ENCODE measurements at regions not wholly inside any gene's neighbourhood (a gene's known extent, or its start where the extent isn't known, plus 50 kb on each side); places are given as distances from the start of the nearest gene placed in this dataset.

- H3K27ac ChIP-seq, result no peak overlapping the region
- H3K36me3 ChIP-seq (ENCODE audit: insufficient read depth, low read length), result no peaks in the 10 kb centered on the region
- no peak for DNase-seq (ENCODE audit: low read depth, low spot score)
- H3K4me3 ChIP-seq, result no peak overlapping the region
- H3K9me3 ChIP-seq (ENCODE audit: low read depth, low read length), result peaks cover 2% of the 10 kb centered on the region; the same call in 1 of the 2 replicates
- TF ChIP-seq FOXP2 (optimal IDR thresholded peaks at IDR 0.05; ENCODE audit: control extremely low read depth, extremely low read length, insufficient read depth) (no peak), EZH2 (IDR thresholded peaks at IDR 0.05) (no peak), POLR2AphosphoS5 (IDR thresholded peaks at IDR 0.05; ENCODE audit: borderline replicate concordance, low read depth, low read length) (no peak)
- H3K9ac ChIP-seq (ENCODE audit: insufficient read length), result no peak overlapping the region
These were observed 892.1 kb upstream of the POU3F3 start for GRCh38 chr2:103961862-103962261.

GRCh38 chr2:103962670-103963069 is 891.2 kb upstream of the POU3F3 start:
- Histone ChIP-seq H3K4me3 (no peak overlapping the region), H3K9ac (ENCODE audit: insufficient read length) (no peak overlapping the region), H3K36me3 (ENCODE audit: insufficient read depth, low read length) (no peaks in the 10 kb centered on the region), H3K9me3 (ENCODE audit: low read depth, low read length) (peaks cover 2% of the 10 kb centered on the region; the same call in 1 of the 2 replicates), H3K27ac (no peak overlapping the region)
- no peak for TF ChIP-seq POLR2AphosphoS5 (IDR thresholded peaks at IDR 0.05; ENCODE audit: borderline replicate concordance, low read depth, low read length)
- TF ChIP-seq FOXP2 (optimal IDR thresholded peaks at IDR 0.05; ENCODE audit: control extremely low read depth, extremely low read length, insufficient read depth), result no peak
- DNase-seq (ENCODE audit: low read depth, low spot score), result no peak

- Histone ChIP-seq H3K27ac (no peak overlapping the region), H3K4me3 (no peak overlapping the region), H3K9ac (ENCODE audit: insufficient read length) (no peak overlapping the region), H3K9me3 (ENCODE audit: low read depth, low read length) (peaks cover 2% of the 10 kb centered on the region; the same call in 1 of the 2 replicates), H3K36me3 (ENCODE audit: insufficient read depth, low read length) (no peaks in the 10 kb centered on the region)
- no peak for TF ChIP-seq FOXP2 (optimal IDR thresholded peaks at IDR 0.05; ENCODE audit: control extremely low read depth, extremely low read length, insufficient read depth)
- no peak for TF ChIP-seq EZH2 (IDR thresholded peaks at IDR 0.05)
- no peak for TF ChIP-seq POLR2AphosphoS5 (IDR thresholded peaks at IDR 0.05; ENCODE audit: borderline replicate concordance, low read depth, low read length)
- DNase-seq (ENCODE audit: low read depth, low spot score), result no peak
These were observed 890.7 kb upstream of the POU3F3 start for GRCh38 chr2:103963146-103963725.

GRCh38 chr2:103977241-103977640 is 876.7 kb upstream of the POU3F3 start:
- Histone ChIP-seq H3K9ac (ENCODE audit: insufficient read length) (no peak overlapping the region), H3K4me3 (no peak overlapping the region), H3K36me3 (ENCODE audit: insufficient read depth, low read length) (no peaks in the 10 kb centered on the region), H3K27ac (no peak overlapping the region), H3K9me3 (ENCODE audit: low read depth, low read length) (no peaks in the 10 kb centered on the region)
- TF ChIP-seq POLR2AphosphoS5 (IDR thresholded peaks at IDR 0.05; ENCODE audit: borderline replicate concordance, low read depth, low read length) (no peak), EZH2 (IDR thresholded peaks at IDR 0.05) (no peak), FOXP2 (optimal IDR thresholded peaks at IDR 0.05; ENCODE audit: control extremely low read depth, extremely low read length, insufficient read depth) (no peak)
- DNase-seq (ENCODE audit: low read depth, low spot score), result no peak

- H3K4me3 ChIP-seq, result no peak overlapping the region
- H3K27ac ChIP-seq, result no peak overlapping the region
- no peak for DNase-seq (ENCODE audit: low read depth, low spot score)
These were observed 876.2 kb upstream of the POU3F3 start for GRCh38 chr2:103977668-103978067.

GRCh38 chr2:103980401-103980800 is 873.5 kb upstream of the POU3F3 start:
- no peak overlapping the region for H3K4me3 ChIP-seq
- TF ChIP-seq POLR2AphosphoS5 (IDR thresholded peaks at IDR 0.05; ENCODE audit: borderline replicate concordance, low read depth, low read length) (no peak), EZH2 (IDR thresholded peaks at IDR 0.05) (no peak), FOXP2 (optimal IDR thresholded peaks at IDR 0.05; ENCODE audit: control extremely low read depth, extremely low read length, insufficient read depth) (no peak)
- no peaks in the 10 kb centered on the region for H3K36me3 ChIP-seq (ENCODE audit: insufficient read depth, low read length)
- no peak for DNase-seq (ENCODE audit: low read depth, low spot score)
- no peak overlapping the region for H3K27ac ChIP-seq
- H3K9me3 ChIP-seq (ENCODE audit: low read depth, low read length), result no peaks in the 10 kb centered on the region
- H3K9ac ChIP-seq (ENCODE audit: insufficient read length), result no peak overlapping the region

More at GRCh38 chr2:103977668-103978067, 876.2 kb upstream of the POU3F3 start:
- no peak overlapping the region for H3K9ac ChIP-seq (ENCODE audit: insufficient read length)
- TF ChIP-seq POLR2AphosphoS5 (IDR thresholded peaks at IDR 0.05; ENCODE audit: borderline replicate concordance, low read depth, low read length) (no peak), EZH2 (IDR thresholded peaks at IDR 0.05) (no peak), FOXP2 (optimal IDR thresholded peaks at IDR 0.05; ENCODE audit: control extremely low read depth, extremely low read length, insufficient read depth) (no peak)
- no peaks in the 10 kb centered on the region for H3K9me3 ChIP-seq (ENCODE audit: low read depth, low read length)
- no peaks in the 10 kb centered on the region for H3K36me3 ChIP-seq (ENCODE audit: insufficient read depth, low read length)

GRCh38 chr2:103982691-103983090 is 871.2 kb upstream of the POU3F3 start:
- Histone ChIP-seq H3K4me3 (no peak overlapping the region), H3K36me3 (ENCODE audit: insufficient read depth, low read length) (no peaks in the 10 kb centered on the region), H3K9me3 (ENCODE audit: low read depth, low read length) (no peaks in the 10 kb centered on the region), H3K27ac (no peak overlapping the region), H3K9ac (ENCODE audit: insufficient read length) (no peak overlapping the region)
- no peak for TF ChIP-seq POLR2AphosphoS5 (IDR thresholded peaks at IDR 0.05; ENCODE audit: borderline replicate concordance, low read depth, low read length)
- no peak for TF ChIP-seq EZH2 (IDR thresholded peaks at IDR 0.05)
- no peak for TF ChIP-seq FOXP2 (optimal IDR thresholded peaks at IDR 0.05; ENCODE audit: control extremely low read depth, extremely low read length, insufficient read depth)
- no peak for DNase-seq (ENCODE audit: low read depth, low spot score)

- no peaks in the 10 kb centered on the region for H3K9me3 ChIP-seq (ENCODE audit: low read depth, low read length)
- no peak overlapping the region for H3K9ac ChIP-seq (ENCODE audit: insufficient read length)
- no peak for TF ChIP-seq FOXP2 (optimal IDR thresholded peaks at IDR 0.05; ENCODE audit: control extremely low read depth, extremely low read length, insufficient read depth)
- no peak for TF ChIP-seq POLR2AphosphoS5 (IDR thresholded peaks at IDR 0.05; ENCODE audit: borderline replicate concordance, low read depth, low read length)
- no peak for TF ChIP-seq EZH2 (IDR thresholded peaks at IDR 0.05)
- no peak overlapping the region for H3K4me3 ChIP-seq
- no peak for DNase-seq (ENCODE audit: low read depth, low spot score)
- no peaks in the 10 kb centered on the region for H3K36me3 ChIP-seq (ENCODE audit: insufficient read depth, low read length)
- no peak overlapping the region for H3K27ac ChIP-seq
These were observed 867.9 kb upstream of the POU3F3 start for GRCh38 chr2:103986001-103986400.

GRCh38 chr2:103991591-103991990 is 862.3 kb upstream of the POU3F3 start:
- TF ChIP-seq FOXP2 (optimal IDR thresholded peaks at IDR 0.05; ENCODE audit: control extremely low read depth, extremely low read length, insufficient read depth) (no peak), EZH2 (IDR thresholded peaks at IDR 0.05) (no peak), POLR2AphosphoS5 (IDR thresholded peaks at IDR 0.05; ENCODE audit: borderline replicate concordance, low read depth, low read length) (no peak)
- DNase-seq (ENCODE audit: low read depth, low spot score), result no peak
- Histone ChIP-seq H3K36me3 (ENCODE audit: insufficient read depth, low read length) (no peaks in the 10 kb centered on the region), H3K9me3 (ENCODE audit: low read depth, low read length) (no peaks in the 10 kb centered on the region), H3K27ac (no peak overlapping the region), H3K4me3 (no peak overlapping the region), H3K9ac (ENCODE audit: insufficient read length) (no peak overlapping the region)

Measured in SK-N-MC (cell line).